ENCODE measurements at regions not wholly inside any gene's neighbourhood (a gene's known extent, or its start where the extent isn't known, plus 50 kb on each side); places are given as distances from the start of the nearest gene placed in this dataset.

DNA sequence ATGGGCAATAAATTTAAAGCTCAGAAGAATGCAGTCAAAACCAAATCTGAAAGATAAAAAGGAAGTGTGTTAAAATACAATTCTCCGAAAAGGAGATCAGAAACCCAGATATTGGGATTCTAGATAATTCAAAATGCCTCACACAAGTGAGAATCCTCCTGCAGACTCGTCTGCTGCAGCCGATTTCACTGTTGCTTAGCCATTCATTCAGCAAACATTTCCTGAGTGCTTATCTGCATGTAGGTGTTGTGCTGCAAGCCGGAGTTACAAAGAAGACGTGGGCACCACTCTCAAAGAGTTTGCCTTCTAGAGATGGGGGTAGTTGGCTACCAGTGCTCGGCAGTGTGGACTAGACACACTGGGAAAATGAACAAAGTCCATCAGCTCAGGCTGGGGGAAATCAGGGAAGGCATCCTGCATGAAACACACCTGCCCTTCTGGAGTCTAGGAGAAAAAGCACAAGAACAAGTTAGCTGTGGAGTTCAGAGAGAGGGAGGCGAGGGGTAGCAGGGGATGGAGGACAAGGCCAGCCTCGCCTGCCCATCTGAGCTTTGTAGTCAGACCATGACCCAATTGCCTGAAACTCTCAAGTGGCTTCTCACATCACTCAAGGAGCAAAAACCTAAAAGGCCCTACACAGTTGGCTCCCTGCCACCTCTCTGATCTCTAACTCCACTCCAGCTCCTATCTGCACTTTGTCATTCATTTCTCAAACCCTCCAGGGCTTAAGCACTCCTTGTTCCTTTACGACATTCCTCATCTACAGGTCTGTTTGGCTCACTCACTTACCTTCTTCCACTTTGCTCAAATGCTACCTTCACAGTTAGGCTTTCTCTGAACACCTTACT lies 310.0 kb upstream of the DDHD1 start:
- TF ChIP-seq, protein P1, sequence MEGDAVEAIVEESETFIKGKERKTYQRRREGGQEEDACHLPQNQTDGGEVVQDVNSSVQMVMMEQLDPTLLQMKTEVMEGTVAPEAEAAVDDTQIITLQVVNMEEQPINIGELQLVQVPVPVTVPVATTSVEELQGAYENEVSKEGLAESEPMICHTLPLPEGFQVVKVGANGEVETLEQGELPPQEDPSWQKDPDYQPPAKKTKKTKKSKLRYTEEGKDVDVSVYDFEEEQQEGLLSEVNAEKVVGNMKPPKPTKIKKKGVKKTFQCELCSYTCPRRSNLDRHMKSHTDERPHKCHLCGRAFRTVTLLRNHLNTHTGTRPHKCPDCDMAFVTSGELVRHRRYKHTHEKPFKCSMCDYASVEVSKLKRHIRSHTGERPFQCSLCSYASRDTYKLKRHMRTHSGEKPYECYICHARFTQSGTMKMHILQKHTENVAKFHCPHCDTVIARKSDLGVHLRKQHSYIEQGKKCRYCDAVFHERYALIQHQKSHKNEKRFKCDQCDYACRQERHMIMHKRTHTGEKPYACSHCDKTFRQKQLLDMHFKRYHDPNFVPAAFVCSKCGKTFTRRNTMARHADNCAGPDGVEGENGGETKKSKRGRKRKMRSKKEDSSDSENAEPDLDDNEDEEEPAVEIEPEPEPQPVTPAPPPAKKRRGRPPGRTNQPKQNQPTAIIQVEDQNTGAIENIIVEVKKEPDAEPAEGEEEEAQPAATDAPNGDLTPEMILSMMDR (conservative IDR thresholded peaks at IDR 0.05; ENCODE audit: low read depth in 2 of 2): no peak
- TF ChIP-seq REST (IDR thresholded peaks at IDR 0.05; ENCODE audit: unreplicated experiment): no peak
- no peak for TF ChIP-seq POLR2AphosphoS5 (IDR thresholded peaks at IDR 0.05; ENCODE audit: low read depth)
- TF ChIP-seq EZH2 (IDR thresholded peaks at IDR 0.05; ENCODE audit: low read depth, unreplicated experiment): no peak
- no peak for TF ChIP-seq CREB1 (CRISPR knock-in tag; IDR thresholded peaks at IDR 0.05; ENCODE audit: low read depth)
- TF ChIP-seq, protein P2, sequence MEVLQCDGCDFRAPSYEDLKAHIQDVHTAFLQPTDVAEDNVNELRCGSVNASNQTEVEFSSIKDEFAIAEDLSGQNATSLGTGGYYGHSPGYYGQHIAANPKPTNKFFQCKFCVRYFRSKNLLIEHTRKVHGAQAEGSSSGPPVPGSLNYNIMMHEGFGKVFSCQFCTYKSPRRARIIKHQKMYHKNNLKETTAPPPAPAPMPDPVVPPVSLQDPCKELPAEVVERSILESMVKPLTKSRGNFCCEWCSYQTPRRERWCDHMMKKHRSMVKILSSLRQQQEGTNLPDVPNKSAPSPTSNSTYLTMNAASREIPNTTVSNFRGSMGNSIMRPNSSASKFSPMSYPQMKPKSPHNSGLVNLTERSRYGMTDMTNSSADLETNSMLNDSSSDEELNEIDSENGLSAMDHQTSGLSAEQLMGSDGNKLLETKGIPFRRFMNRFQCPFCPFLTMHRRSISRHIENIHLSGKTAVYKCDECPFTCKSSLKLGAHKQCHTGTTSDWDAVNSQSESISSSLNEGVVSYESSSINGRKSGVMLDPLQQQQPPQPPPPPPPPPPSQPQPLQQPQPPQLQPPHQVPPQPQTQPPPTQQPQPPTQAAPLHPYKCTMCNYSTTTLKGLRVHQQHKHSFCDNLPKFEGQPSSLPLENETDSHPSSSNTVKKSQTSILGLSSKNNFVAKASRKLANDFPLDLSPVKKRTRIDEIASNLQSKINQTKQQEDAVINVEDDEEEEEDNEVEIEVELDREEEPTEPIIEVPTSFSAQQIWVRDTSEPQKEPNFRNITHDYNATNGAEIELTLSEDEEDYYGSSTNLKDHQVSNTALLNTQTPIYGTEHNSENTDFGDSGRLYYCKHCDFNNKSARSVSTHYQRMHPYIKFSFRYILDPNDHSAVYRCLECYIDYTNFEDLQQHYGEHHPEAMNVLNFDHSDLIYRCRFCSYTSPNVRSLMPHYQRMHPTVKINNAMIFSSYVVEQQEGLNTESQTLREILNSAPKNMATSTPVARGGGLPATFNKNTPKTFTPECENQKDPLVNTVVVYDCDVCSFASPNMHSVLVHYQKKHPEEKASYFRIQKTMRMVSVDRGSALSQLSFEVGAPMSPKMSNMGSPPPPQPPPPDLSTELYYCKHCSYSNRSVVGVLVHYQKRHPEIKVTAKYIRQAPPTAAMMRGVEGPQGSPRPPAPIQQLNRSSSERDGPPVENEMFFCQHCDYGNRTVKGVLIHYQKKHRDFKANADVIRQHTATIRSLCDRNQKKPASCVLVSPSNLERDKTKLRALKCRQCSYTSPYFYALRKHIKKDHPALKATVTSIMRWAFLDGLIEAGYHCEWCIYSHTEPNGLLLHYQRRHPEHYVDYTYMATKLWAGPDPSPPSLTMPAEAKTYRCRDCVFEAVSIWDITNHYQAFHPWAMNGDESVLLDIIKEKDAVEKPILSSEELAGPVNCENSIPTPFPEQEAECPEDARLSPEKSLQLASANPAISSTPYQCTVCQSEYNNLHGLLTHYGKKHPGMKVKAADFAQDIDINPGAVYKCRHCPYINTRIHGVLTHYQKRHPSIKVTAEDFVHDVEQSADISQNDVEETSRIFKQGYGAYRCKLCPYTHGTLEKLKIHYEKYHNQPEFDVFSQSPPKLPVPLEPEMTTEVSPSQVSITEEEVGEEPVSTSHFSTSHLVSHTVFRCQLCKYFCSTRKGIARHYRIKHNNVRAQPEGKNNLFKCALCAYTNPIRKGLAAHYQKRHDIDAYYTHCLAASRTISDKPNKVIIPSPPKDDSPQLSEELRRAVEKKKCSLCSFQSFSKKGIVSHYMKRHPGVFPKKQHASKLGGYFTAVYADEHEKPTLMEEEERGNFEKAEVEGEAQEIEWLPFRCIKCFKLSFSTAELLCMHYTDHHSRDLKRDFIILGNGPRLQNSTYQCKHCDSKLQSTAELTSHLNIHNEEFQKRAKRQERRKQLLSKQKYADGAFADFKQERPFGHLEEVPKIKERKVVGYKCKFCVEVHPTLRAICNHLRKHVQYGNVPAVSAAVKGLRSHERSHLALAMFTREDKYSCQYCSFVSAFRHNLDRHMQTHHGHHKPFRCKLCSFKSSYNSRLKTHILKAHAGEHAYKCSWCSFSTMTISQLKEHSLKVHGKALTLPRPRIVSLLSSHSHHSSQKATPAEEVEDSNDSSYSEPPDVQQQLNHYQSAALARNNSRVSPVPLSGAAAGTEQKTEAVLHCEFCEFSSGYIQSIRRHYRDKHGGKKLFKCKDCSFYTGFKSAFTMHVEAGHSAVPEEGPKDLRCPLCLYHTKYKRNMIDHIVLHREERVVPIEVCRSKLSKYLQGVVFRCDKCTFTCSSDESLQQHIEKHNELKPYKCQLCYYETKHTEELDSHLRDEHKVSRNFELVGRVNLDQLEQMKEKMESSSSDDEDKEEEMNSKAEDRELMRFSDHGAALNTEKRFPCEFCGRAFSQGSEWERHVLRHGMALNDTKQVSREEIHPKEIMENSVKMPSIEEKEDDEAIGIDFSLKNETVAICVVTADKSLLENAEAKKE (CRISPR knock-in tag; IDR thresholded peaks at IDR 0.05): 0 out of 2 replicates have a peak, but pooled peaks have one; percentile 20
- TF ChIP-seq EZH2phosphoT487 (IDR thresholded peaks at IDR 0.05; ENCODE audit: unreplicated experiment): no peak

Data from GM23338 (cell line).